SU-DHL-6 (cell line): ENCODE measurements at regions not wholly inside any gene's neighbourhood (a gene's known extent, or its start where the extent isn't known, plus 50 kb on each side); places are given as distances from the start of the nearest gene placed in this dataset.
A peak's percentile ranks its signal among the peaks of the same experiment; 100 is the strongest.

Source experiments
- H2AFZ ChIP-seq: fragments of 200-600 bp; sonication (generic); 2 replicates; pipeline ENCODE4 v1.6.1; 2014; ENCODE audit warnings: low read depth, mild to moderate bottlenecking, moderate library complexity, mixed read lengths, antibody characterized with exemption, low read length; ENCODE audit not compliant: severe bottlenecking
- H3F3A ChIP-seq: fragments of 200-600 bp; shearing (Covaris generic); 2 replicates; pipeline ENCODE4 v1.6.0; 2016; ENCODE audit warnings: antibody characterized with exemption, mild to moderate bottlenecking; ENCODE audit not compliant: insufficient read depth
- H3K27ac ChIP-seq: fragments of 200-600 bp; sonication (generic); 2 replicates; pipeline ENCODE4 v1.5.1; 2016; ENCODE audit warnings: low read depth, mild to moderate bottlenecking, low read length, moderate library complexity, mixed read lengths
- H3K27me3 ChIP-seq: fragments of 200-600 bp; sonication (generic), shearing (Covaris generic); 2 replicates; pipeline ENCODE4 v1.6.0; 2014; ENCODE audit warnings: mild to moderate bottlenecking, low read length
- H3K36me3 ChIP-seq: fragments of 200-600 bp; sonication (generic); 2 replicates; pipeline ENCODE4 v1.6.1; 2014; ENCODE audit warnings: mild to moderate bottlenecking, low read length, mixed read lengths
- H3K4me2 ChIP-seq: fragments of 300-600, 200-600 bp; shearing (Covaris generic), sonication (generic); 2 replicates; pipeline ENCODE4 v1.6.0; 2014; ENCODE audit warnings: low read length, low read depth, mild to moderate bottlenecking; ENCODE audit not compliant: poor library complexity, severe bottlenecking
- H3K4me3 ChIP-seq: fragments of 200-600 bp; sonication (generic); 2 replicates; pipeline ENCODE4 v1.5.1; 2014; ENCODE audit warnings: antibody characterized with exemption, low read length, mild to moderate bottlenecking, mixed read lengths; ENCODE audit not compliant: insufficient read depth, poor library complexity, severe bottlenecking
- H3K79me2 ChIP-seq: fragments of 200-600 bp; sonication (generic); 2 replicates; pipeline ENCODE4 v1.6.1; 2014; ENCODE audit warnings: mild to moderate bottlenecking, low read length, moderate library complexity; ENCODE audit not compliant: insufficient read depth
- H3K9ac ChIP-seq: fragments of 200-600 bp; sonication (generic); 2 replicates; pipeline ENCODE4 v1.7.0; 2014; ENCODE audit warnings: mild to moderate bottlenecking, low read length
- H3K9me2 ChIP-seq: fragments of 200-600 bp; sonication (generic); replicated peaks from 2 replicates; pipeline ENCODE4 v1.6.1; 2014; ENCODE audit warnings: low read length; ENCODE audit not compliant: insufficient read depth
- H3K9me3 ChIP-seq: fragments of 200-600 bp; sonication (generic); 2 replicates; pipeline ENCODE4 v1.6.1; 2014; ENCODE audit warnings: low read length, mixed read lengths; ENCODE audit not compliant: insufficient read depth
- H4K20me1 ChIP-seq: fragments of 200-600 bp; sonication (generic); 2 replicates; pipeline ENCODE4 v1.6.1; 2014; ENCODE audit warnings: low read depth, mild to moderate bottlenecking, antibody characterized with exemption, low read length, moderate library complexity, mixed read lengths
- CTCF ChIP-seq: fragments of 200-600 bp; sonication (generic); IDR thresholded peaks from one replicate; pipeline ENCODE4 v1.5.1; 2017; ENCODE audit warnings: antibody characterized with exemption, mild to moderate bottlenecking, low read length, moderate library complexity; ENCODE audit not compliant: insufficient read depth, poor library complexity, severe bottlenecking
- EZH2phosphoT487 ChIP-seq: fragments of 200-600 bp; sonication (generic), shearing (Covaris generic); conservative IDR thresholded peaks from 2 replicates; pipeline ENCODE4 v1.6.1; 2018; ENCODE audit warnings: mild to moderate bottlenecking, antibody characterized with exemption, low read length, moderate library complexity, mixed read lengths

- no peaks in the 10 kb centered on the region for H4K20me1 ChIP-seq
- no peak for TF ChIP-seq EZH2phosphoT487
- peak; percentile 54 for TF ChIP-seq CTCF
- H3K36me3 ChIP-seq = no peaks in the 10 kb centered on the region
- no peaks in the 10 kb centered on the region for H3K79me2 ChIP-seq
- H3F3A ChIP-seq = no peaks in the 10 kb centered on the region
- no peaks in the 10 kb centered on the region for H3K27me3 ChIP-seq
- no peaks in the 10 kb centered on the region for H3K9me2 ChIP-seq
- H3K27ac ChIP-seq = no peak overlapping the region
- no peaks in the 10 kb centered on the region for H3K9me3 ChIP-seq
- H3K4me2 ChIP-seq = peak overlapping the region; percentile 29
- H3K4me3 ChIP-seq = no peak overlapping the region
- no peak overlapping the region for H3K9ac ChIP-seq
- no peak overlapping the region for H2AFZ ChIP-seq
Measured at GRCh38 chr17:33750943-33751701, 458.0 kb upstream of the ASIC2 start.

- Histone ChIP-seq H3K9me3 (no peaks in the 10 kb centered on the region), H3F3A (no peaks in the 10 kb centered on the region), H3K79me2 (no peaks in the 10 kb centered on the region), H4K20me1 (no peaks in the 10 kb centered on the region), H3K36me3 (no peaks in the 10 kb centered on the region), H3K4me3 (no peak overlapping the region), H3K27me3 (no peaks in the 10 kb centered on the region), H3K27ac (no peak overlapping the region), H3K4me2 (peak overlapping the region; percentile 29), H2AFZ (no peak overlapping the region), H3K9ac (no peak overlapping the region), H3K9me2 (no peaks in the 10 kb centered on the region)
- TF ChIP-seq CTCF (no peak), EZH2phosphoT487 (no peak)
Measured at GRCh38 chr17:33751702-33752065, 458.6 kb upstream of the ASIC2 start.

GRCh38 chr17:33753452-33753851, 460.4 kb upstream of the ASIC2 start:
- no peak overlapping the region for H3K9ac ChIP-seq
- H4K20me1 ChIP-seq = no peaks in the 10 kb centered on the region
- no peaks in the 10 kb centered on the region for H3K9me2 ChIP-seq
- no peak overlapping the region for H3K4me2 ChIP-seq
- H3K79me2 ChIP-seq = no peaks in the 10 kb centered on the region
- H3K27me3 ChIP-seq = no peaks in the 10 kb centered on the region
- H3K36me3 ChIP-seq = no peaks in the 10 kb centered on the region
- no peaks in the 10 kb centered on the region for H3K9me3 ChIP-seq
- no peak overlapping the region for H3K27ac ChIP-seq
- TF ChIP-seq CTCF = no peak
- no peak for TF ChIP-seq EZH2phosphoT487
- no peak overlapping the region for H3K4me3 ChIP-seq
- no peaks in the 10 kb centered on the region for H3F3A ChIP-seq
- H2AFZ ChIP-seq = no peak overlapping the region
